ENCODE measurements at regions not wholly inside any gene's neighbourhood (a gene's known extent, or its start where the extent isn't known, plus 50 kb on each side); places are given as distances from the start of the nearest gene placed in this dataset.

- TF ChIP-seq JAZF1 (CRISPR knock-in tag; IDR thresholded peaks at IDR 0.05) = no peak
- no peak for TF ChIP-seq ZNF671 (CRISPR knock-in tag; IDR thresholded peaks at IDR 0.05)
- no peak for TF ChIP-seq FOXP4 (CRISPR knock-in tag; IDR thresholded peaks at IDR 0.05)
- no peak for TF ChIP-seq AR (CRISPR knock-in tag; IDR thresholded peaks at IDR 0.05)
Measured at GRCh38 chr6:103862297-103862696, 997.4 kb downstream of the HACE1 start (continued).

- no peaks in the 10 kb centered on the region for H3K27me3 Mint-ChIP-seq (ENCODE audit: low read depth)
- TF ChIP-seq JUN (CRISPR knock-in tag; IDR thresholded peaks at IDR 0.05) (no peak), NFATC4 (CRISPR knock-in tag; IDR thresholded peaks at IDR 0.05) (no peak), ZNF512 (CRISPR knock-in tag; IDR thresholded peaks at IDR 0.05; ENCODE audit: borderline replicate concordance) (no peak), FOXK1 (CRISPR knock-in tag; IDR thresholded peaks at IDR 0.05) (no peak), KAT7 (CRISPR knock-in tag; IDR thresholded peaks at IDR 0.05; ENCODE audit: borderline replicate concordance) (no peak), ZNF138 (CRISPR knock-in tag; conservative IDR thresholded peaks at IDR 0.05) (no peak), ZMAT4 (CRISPR knock-in tag; IDR thresholded peaks at IDR 0.05) (no peak)
- no peaks in the 10 kb centered on the region for H3K36me3 Mint-ChIP-seq
- H3K4me1 Mint-ChIP-seq = no peaks in the 10 kb centered on the region
- ATAC-seq (no peak), DNase-seq (ENCODE audit: low spot score) (no peak)
- CTCF ChIA-PET = no interaction called here
- no peaks in the 10 kb centered on the region for H3K9me3 Mint-ChIP-seq
- H3K27ac Mint-ChIP-seq = no peak overlapping the region
- no peak overlapping the region for H3K4me3 Mint-ChIP-seq
- POLR2A ChIA-PET = no interaction called here
Measured at GRCh38 chr6:103858003-103858402, 1001.7 kb downstream of the HACE1 start.

GRCh38 chr6:103855750-103856149 is 1004.0 kb downstream of the HACE1 start:
- TF ChIP-seq ATF6 (CRISPR knock-in tag; IDR thresholded peaks at IDR 0.05) = no peak
- no peak for TF ChIP-seq PREB (CRISPR knock-in tag; IDR thresholded peaks at IDR 0.05; ENCODE audit: borderline replicate concordance)
- no peak for TF ChIP-seq ELF4 (CRISPR knock-in tag; IDR thresholded peaks at IDR 0.05; ENCODE audit: low read depth)
- TF ChIP-seq ZNF423 (CRISPR knock-in tag; IDR thresholded peaks at IDR 0.05) = no peak
- TF ChIP-seq ZNF219 (CRISPR knock-in tag; IDR thresholded peaks at IDR 0.05; ENCODE audit: borderline replicate concordance) = no peak
- H3K9me3 Mint-ChIP-seq = no peaks in the 10 kb centered on the region
- ATAC-seq (no peak), DNase-seq (ENCODE audit: low spot score) (no peak)
- no peaks in the 10 kb centered on the region for H3K36me3 Mint-ChIP-seq
- no peaks in the 10 kb centered on the region for H3K4me1 Mint-ChIP-seq
- ChIA-PET POLR2A (no interaction called here), CTCF (interaction anchor here (0.6 kb wide), 1 partner anchor 1188 kb away, joined by 3 read pairs; no protein-coding TSS in a partner anchor)
- no peak overlapping the region for H3K27ac Mint-ChIP-seq
- H3K4me3 Mint-ChIP-seq = no peak overlapping the region
- no peaks in the 10 kb centered on the region for H3K27me3 Mint-ChIP-seq (ENCODE audit: low read depth)

Data from WTC11 (cell line).